SKM-1 treated with dmso at 0.1 percent for 144 hours (cell line): ENCODE measurements at regions not wholly inside any gene's neighbourhood (a gene's known extent, or its start where the extent isn't known, plus 50 kb on each side); places are given as distances from the start of the nearest gene placed in this dataset.
A peak's percentile ranks its signal among the peaks of the same experiment; 100 is the strongest.

Source experiments
- DNase-seq: peaks from one replicate; lab custom pipeline; 2025; ENCODE audit not compliant: unreplicated experiment; lab: John Stamatoyannopoulos, UW

GRCh38 chr3:64773137-64773536 is 85.3 kb upstream of the ADAMTS9 start:
- DNase-seq: peak; percentile 23

- no peak for DNase-seq
Measured at GRCh38 chr3:64766440-64766839, 78.6 kb upstream of the ADAMTS9 start.

- no peak for DNase-seq
Measured at GRCh38 chr3:64765947-64766346, 78.1 kb upstream of the ADAMTS9 start.

- peak; percentile 25 for DNase-seq
Measured at GRCh38 chr3:64764386-64764929, 76.7 kb upstream of the ADAMTS9 start.

- DNase-seq: no peak
Measured at GRCh38 chr3:64763980-64764379, 76.2 kb upstream of the ADAMTS9 start.

- DNase-seq: no peak
Measured at GRCh38 chr3:64761729-64762128, 73.9 kb upstream of the ADAMTS9 start.

GRCh38 chr3:64760258-64760657 is 72.5 kb upstream of the ADAMTS9 start:
- no peak for DNase-seq

- DNase-seq: no peak
Measured at GRCh38 chr3:64759811-64760210, 72.0 kb upstream of the ADAMTS9 start.

GRCh38 chr3:64756398-64756986 is 68.7 kb upstream of the ADAMTS9 start:
- DNase-seq: no peak

GRCh38 chr3:64748244-64748904 is 60.6 kb upstream of the ADAMTS9 start:
- DNase-seq: no peak

- no peak for DNase-seq
Measured at GRCh38 chr3:64747679-64748078, 59.9 kb upstream of the ADAMTS9 start.

GRCh38 chr3:64743887-64744243 is 56.1 kb upstream of the ADAMTS9 start:
- DNase-seq: no peak

GRCh38 chr3:64743156-64743886 is 55.5 kb upstream of the ADAMTS9 start:
- no peak for DNase-seq

- DNase-seq: no peak
Measured at GRCh38 chr3:64741341-64741740, 53.5 kb upstream of the ADAMTS9 start.

- no peak for DNase-seq
Measured at GRCh38 chr3:64739971-64740631, 52.3 kb upstream of the ADAMTS9 start.
